ENCODE measurements at regions not wholly inside any gene's neighbourhood (a gene's known extent, or its start where the extent isn't known, plus 50 kb on each side); places are given as distances from the start of the nearest gene placed in this dataset.
"Not testable (repeated sequence)": the region's sequence is repeated elsewhere in the genome, so short reads cannot be mapped to it uniquely, and the experiment has no call there.

GRCh38 chr11:96567176-96567575 is 177.4 kb downstream of the JRKL start:
- Histone ChIP-seq H3K36me3 (ENCODE audit: control insufficient read depth, insufficient read depth, low read length) (no peaks in the 10 kb centered on the region), H3K4me3 (ENCODE audit: low read depth, low read length) (no peak overlapping the region), H3K27me3 (ENCODE audit: control insufficient read depth, insufficient read depth, low read length) (no peaks in the 10 kb centered on the region)
- no peak for TF ChIP-seq CTCF (IDR thresholded peaks at IDR 0.05; ENCODE audit: insufficient read depth, low read length, poor library complexity, severe bottlenecking)
- no peak for DNase-seq (ENCODE audit: low read depth)

DNA sequence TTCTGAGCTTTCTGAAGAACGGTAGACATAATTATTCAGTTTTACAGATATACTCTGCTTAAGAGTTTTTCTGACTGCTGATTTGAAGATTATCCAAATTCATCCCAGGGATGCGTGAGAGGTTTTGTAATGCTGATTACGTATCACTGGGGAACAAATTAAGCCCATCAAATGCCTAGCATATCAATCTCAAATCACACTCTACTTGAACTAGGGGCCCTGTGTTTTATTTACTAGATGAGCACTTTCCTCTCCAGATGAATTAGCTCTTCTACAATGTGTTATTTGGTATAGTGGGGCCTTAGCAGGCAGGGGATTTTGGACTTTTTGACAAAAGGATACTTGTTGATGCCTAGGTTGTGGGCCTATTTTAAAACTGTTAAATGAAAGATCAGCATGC is 177.9 kb downstream of the JRKL start:
- H3K4me3 ChIP-seq (ENCODE audit: low read depth, low read length), result no peak overlapping the region

DNA sequence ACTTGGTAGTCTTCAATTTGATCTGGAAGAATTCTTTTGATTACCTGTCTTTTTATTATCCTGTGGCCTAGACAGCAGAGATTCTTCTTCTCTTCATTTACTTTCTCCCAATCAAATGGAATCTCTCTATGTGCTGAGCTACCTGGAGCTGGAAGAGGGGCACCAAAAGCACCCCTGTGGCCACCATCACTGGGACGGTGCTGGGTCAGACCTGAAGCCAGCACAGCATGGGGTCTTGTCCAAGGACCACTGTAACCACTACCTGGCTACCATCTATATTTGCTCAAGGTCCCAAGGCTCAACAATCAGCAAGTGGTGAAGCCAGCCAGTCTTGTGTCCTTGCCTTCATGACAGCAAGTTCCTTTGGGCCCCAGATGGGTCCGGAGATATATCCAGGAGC is 186.6 kb downstream of the JRKL start:
- DNase-seq (ENCODE audit: low read depth), result no peak
- Histone ChIP-seq H3K4me3 (ENCODE audit: low read depth, low read length) (no peak overlapping the region), H3K36me3 (ENCODE audit: control insufficient read depth, insufficient read depth, low read length) (no peaks in the 10 kb centered on the region), H3K27me3 (ENCODE audit: control insufficient read depth, insufficient read depth, low read length) (no peaks in the 10 kb centered on the region)
- no peak for TF ChIP-seq CTCF (IDR thresholded peaks at IDR 0.05; ENCODE audit: insufficient read depth, low read length, poor library complexity, severe bottlenecking)

More for the DNA sequence above, 177.9 kb downstream of the JRKL start:
- TF ChIP-seq CTCF (IDR thresholded peaks at IDR 0.05; ENCODE audit: insufficient read depth, low read length, poor library complexity, severe bottlenecking), result no peak
- no peak for DNase-seq (ENCODE audit: low read depth)
- no peaks in the 10 kb centered on the region for H3K27me3 ChIP-seq (ENCODE audit: control insufficient read depth, insufficient read depth, low read length)
- no peaks in the 10 kb centered on the region for H3K36me3 ChIP-seq (ENCODE audit: control insufficient read depth, insufficient read depth, low read length)

- no peak for DNase-seq (ENCODE audit: low read depth)
- H3K36me3 ChIP-seq (ENCODE audit: control insufficient read depth, insufficient read depth, low read length), result no peaks in the 10 kb centered on the region
- no peak for TF ChIP-seq CTCF (IDR thresholded peaks at IDR 0.05; ENCODE audit: insufficient read depth, low read length, poor library complexity, severe bottlenecking)
Measured at GRCh38 chr11:96578379-96578778, 188.6 kb downstream of the JRKL start.

GRCh38 chr11:96579656-96580055 is 189.8 kb downstream of the JRKL start:
- no peak for TF ChIP-seq CTCF (IDR thresholded peaks at IDR 0.05; ENCODE audit: insufficient read depth, low read length, poor library complexity, severe bottlenecking)
- H3K4me3 ChIP-seq (ENCODE audit: low read depth, low read length), result no peak overlapping the region
- no peaks in the 10 kb centered on the region for H3K36me3 ChIP-seq (ENCODE audit: control insufficient read depth, insufficient read depth, low read length)
- no peak for DNase-seq (ENCODE audit: low read depth)
- no peaks in the 10 kb centered on the region for H3K27me3 ChIP-seq (ENCODE audit: control insufficient read depth, insufficient read depth, low read length)

More at GRCh38 chr11:96578379-96578778, 188.6 kb downstream of the JRKL start:
- no peaks in the 10 kb centered on the region for H3K27me3 ChIP-seq (ENCODE audit: control insufficient read depth, insufficient read depth, low read length)
- H3K4me3 ChIP-seq (ENCODE audit: low read depth, low read length), result no peak overlapping the region

DNA sequence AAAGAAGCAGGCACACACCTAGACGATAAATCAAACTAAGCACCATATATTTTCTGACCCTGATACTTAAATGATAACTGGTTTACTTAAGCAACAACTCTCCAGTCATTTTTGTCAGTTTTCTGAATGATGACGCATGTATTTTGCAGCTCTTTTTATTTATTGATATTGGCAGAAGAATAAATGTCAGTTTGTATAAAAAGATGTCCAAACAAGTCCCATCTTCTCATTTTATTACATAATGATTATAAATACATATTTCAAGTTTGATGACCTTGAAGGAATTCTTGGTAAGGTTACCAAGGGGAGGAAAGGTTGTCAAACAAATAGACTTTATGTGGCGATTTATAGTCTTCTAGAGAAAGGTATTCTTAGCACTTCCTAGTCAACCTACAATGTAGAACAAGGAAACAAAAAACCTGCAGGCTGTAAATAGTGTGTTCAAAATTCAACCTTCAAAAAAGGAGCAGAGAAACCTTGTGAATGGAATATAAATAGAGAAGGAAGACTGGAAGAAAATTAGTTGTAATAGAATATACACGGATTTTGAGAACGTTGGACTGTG is 190.7 kb downstream of the JRKL start:
- Histone ChIP-seq H3K36me3 (ENCODE audit: control insufficient read depth, insufficient read depth, low read length) (no peaks in the 10 kb centered on the region), H3K4me3 (ENCODE audit: low read depth, low read length) (no peak overlapping the region), H3K27me3 (ENCODE audit: control insufficient read depth, insufficient read depth, low read length) (no peaks in the 10 kb centered on the region)
- no peak for DNase-seq (ENCODE audit: low read depth)
- TF ChIP-seq CTCF (IDR thresholded peaks at IDR 0.05; ENCODE audit: insufficient read depth, low read length, poor library complexity, severe bottlenecking), result no peak

DNA sequence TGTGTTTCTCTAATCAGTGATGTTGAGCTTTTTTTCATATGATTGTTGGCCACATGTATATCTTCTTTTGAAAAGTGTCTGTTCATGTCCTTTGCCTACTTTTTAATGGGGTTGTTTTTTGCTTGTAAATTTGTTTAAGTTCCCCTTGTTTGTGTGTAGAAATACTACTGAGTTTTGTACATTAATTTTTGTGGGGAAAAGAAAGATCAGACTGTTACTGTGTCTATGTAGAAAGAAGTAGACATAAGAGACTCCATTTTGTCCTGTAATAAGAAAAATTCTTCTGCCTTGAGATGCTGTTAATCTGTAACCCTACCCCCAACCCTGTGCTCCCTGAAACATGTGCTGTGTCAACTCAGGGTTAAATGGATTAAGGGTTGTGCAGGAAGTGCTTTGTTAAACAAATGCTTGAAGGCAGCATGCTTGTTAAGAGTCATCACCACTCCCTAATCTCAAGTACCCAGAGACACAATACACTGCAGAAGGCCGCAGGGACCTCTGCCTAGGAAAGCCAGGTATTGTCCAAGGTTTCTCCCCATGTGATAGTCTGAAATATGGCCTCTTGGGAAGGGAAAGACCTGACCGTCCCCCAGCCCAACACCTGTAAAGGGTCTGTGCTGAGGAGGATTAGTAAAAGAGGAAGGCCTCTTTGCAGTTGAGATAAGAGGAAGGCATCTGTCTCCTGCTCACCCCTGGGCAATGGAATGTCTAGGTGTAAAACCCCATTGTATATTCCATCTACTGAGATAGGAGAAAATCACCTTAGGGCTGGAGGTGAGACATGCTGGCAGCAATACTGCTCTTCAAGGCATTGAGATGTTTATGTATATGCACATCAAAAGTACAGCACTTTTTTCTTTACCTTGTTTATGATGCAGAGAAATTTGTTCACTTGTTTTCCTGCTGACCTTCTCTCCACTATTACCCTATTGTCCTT is 196.4 kb downstream of the JRKL start:
- H3K36me3 ChIP-seq (ENCODE audit: control insufficient read depth, insufficient read depth, low read length); H3K4me3 ChIP-seq (ENCODE audit: low read depth, low read length); H3K27me3 ChIP-seq (ENCODE audit: control insufficient read depth, insufficient read depth, low read length); DNase-seq (ENCODE audit: low read depth): not testable (repeated sequence)

DNA sequence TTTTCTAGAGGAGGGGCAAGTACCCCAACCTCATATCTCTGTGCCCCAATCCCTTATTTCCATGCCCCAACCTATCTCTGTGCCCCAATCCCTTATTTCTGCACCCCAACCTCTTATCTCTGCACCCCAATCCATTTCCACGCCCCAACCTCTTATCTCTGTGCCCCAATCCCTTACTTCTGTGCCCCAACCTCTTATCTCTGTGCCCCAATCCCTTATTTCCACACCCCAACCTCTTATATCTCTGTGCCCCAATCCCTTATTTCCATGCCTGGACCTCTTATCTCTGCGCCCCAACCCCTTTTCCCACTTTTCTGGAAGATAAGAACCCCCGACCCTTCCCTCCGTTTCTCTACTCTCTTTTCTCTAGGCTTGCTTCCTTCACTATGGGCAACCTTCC is 199.0 kb downstream of the JRKL start:
- H3K36me3 ChIP-seq (ENCODE audit: control insufficient read depth, insufficient read depth, low read length); DNase-seq (ENCODE audit: low read depth); H3K4me3 ChIP-seq (ENCODE audit: low read depth, low read length); H3K27me3 ChIP-seq (ENCODE audit: control insufficient read depth, insufficient read depth, low read length): not testable (repeated sequence)
